Stimulated activated CD8-positive, alpha-beta memory T cell treated with anti-CD3 and anti-CD28 coated beads, Interleukin-4, amount 100 ng/mL, for 4 hours (primary cell): ENCODE measurements at regions not wholly inside any gene's neighbourhood (a gene's known extent, or its start where the extent isn't known, plus 50 kb on each side); places are given as distances from the start of the nearest gene placed in this dataset.

Source experiments
- DNase-seq, 2 donors: peaks; one replicate each; pipeline ENCODE4 v3.0.0-alpha.2; 2020; ENCODE audit warnings: low read depth in 2 of 2, low spot score in 1 of 2

DNA sequence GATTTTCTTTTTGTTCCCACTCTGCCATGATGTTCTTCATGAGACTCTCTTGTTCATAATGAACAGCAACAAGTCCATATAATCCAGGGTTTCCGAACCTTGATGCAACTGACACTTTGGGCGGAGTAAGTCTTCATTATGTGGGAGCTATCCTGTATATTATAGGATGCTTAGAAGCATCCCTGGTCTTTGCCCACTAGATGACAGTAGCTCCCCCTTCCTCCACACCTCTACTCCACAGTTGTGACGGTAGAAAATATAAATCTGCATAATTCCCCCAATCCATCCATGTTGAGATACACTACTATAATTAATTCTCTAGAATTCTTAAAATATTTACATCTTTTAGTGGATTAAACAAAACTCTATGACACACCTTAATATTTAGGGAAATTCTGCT lies 482.2 kb upstream of the CELF4 start:
- no peak for DNase-seq

DNA sequence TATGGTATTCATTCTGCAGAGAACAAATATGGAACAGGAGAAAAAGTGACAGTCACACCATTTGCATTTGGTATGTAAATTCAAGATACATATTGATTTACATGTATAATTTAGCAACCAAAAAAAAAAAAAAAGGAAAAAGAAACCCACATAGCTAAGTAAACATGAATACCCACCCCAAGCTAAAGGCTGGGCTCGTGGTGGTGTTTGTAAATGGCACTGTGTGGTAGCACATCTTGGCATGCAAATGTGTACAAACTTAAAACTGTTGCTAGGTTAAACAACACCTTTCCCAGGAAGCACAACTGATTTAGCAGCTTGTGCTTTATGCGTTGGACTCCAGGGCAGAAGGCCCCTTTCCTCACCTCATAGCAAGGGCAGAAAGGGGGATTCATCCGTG lies 481.1 kb upstream of the CELF4 start:
- no peak for DNase-seq

DNA sequence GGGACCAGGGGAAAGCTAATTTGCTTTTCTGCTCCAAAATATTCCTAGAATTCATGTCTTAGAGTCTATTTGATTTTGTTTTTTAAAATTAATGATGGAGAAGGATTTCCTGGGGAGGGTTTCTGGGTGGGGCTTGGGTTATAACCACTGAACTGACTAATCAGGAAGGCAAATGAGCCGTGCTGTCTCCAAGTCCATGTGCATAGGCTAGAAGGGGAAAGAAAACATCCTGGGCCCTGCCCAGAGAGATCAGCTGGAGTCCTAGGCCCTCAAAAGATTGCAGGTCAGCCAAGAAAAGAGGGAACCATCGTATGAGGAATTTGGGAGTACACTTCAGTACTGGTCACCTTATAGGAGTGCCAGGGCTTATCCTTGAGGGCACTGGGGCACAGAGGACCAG lies 480.2 kb upstream of the CELF4 start:
- DNase-seq = no peak

DNA sequence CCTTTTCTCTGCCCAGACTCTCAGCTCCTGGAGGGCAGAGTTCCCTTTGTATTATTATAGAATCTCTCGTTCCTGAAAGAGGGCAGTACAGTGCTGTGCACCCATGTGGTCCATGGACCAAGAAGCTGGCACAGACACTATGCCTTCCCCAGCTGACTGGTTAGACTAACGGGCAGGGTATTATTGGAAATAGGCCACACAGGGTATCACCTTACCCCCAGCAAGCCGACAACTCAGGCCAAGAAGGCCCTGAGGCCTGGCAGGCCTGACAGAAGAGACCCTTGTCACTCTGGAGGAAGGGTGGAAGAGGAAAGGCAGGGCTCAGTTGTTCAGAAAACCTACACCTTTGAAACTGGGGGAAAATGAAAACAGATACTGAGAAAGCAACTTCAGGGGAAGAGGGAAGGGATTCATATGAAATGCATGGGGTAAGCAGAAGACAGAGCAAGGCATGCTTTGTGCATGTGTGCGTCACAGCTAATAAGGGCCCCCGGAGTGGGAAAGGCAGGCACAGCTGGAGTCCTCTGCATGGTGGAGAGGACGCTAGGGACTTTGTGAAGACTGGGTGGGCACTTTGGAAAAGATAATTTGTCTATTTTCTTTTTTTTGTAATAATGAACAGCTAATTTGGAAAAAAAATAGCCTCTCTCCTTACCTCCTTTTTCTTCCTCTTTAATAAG lies 476.8 kb upstream of the CELF4 start:
- no peak for DNase-seq

DNA sequence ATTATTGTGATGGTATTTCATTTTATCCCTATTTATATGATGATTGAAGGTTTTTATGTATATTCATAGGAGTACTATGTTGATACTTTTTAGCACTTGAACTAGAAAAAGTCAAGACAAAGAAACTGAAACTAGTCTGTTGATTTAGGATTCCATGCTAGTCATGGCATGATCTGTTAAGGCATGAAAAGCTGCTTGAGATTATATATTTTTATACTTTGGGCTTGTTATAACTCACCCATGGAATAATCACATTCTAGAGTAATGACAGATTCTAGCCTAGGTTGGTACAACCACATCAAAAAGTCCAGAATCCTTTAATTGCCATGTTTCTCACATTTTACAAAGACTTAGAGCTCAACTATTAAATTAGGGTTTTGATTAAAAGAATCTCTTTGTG lies 472.6 kb upstream of the CELF4 start:
- DNase-seq = no peak

DNA sequence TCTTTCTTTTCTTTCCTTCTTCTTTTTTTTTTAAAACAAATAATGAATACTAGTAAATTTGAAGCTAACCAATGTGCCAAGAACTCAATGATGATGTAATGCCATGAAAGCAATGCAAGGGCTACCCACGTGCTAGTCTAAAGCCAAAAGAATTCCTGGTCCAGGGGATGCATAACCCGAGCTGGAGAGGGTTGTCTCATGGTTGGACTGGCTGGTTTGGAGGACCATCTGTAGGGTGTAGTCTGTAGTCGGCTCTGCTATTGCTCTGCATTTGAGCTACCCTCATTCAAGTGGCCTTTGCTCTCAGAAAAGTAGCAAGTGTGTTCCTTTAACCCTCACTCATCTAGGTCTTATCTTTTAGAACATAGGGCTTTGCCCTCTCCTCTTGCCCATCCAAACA lies 469.6 kb upstream of the CELF4 start:
- DNase-seq = no peak

DNA sequence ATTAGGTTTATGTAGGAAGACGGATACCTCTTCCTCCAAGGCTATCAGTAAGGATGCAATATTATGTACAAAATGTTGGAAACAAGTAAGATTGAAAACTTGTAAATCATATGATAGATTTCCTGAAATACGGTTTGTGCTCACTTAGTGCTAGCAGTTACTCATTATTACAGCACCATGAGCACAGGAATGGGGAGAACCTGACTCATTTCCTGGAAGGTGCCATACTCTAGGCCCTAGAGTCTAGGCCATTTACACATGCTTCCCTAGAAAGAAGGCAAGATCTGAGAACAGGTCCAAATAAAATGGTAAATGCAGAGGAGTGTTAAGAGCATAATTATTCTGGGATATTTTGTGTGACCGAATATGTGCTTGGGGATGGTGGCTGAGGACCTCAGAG lies 467.7 kb upstream of the CELF4 start:
- DNase-seq = no peak

DNA sequence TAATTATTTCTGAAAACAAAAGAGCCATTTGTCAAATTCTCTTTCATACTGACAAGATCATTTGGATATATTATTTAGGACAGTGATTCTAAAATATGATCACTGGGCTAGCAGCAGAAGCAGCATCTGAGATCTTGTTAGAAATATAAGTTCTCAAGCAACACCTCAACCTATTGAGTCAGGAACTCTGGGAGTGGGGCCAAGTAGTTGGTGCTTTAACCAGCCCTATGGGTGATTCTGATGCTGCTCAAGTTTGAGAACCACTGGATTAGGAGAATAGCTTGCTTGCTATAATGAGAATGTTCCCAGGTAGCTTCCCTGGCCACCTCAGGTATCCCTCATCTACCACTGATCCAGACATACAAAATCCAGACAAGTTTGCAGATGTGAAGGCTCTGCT lies 466.9 kb upstream of the CELF4 start:
- DNase-seq = no peak

DNA sequence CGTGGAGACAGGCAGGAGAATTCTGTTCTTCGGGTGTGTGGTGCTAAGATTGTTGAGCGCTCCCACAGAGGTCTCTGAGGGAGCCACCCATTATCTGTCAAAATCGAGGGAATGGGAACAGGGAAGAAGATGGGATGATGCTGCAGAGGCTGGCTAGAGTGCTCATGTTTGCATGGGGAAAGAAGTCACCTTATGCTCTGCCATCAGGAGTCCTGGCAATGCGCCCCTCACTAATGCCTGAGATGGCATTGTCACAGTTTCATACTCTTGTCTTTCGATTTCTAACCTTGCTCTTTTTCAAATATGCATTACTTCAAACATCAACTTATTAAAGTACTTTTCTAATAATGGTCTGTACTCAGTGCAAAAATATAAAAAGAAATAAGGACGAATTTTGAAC lies 463.3 kb upstream of the CELF4 start:
- no peak for DNase-seq

DNA sequence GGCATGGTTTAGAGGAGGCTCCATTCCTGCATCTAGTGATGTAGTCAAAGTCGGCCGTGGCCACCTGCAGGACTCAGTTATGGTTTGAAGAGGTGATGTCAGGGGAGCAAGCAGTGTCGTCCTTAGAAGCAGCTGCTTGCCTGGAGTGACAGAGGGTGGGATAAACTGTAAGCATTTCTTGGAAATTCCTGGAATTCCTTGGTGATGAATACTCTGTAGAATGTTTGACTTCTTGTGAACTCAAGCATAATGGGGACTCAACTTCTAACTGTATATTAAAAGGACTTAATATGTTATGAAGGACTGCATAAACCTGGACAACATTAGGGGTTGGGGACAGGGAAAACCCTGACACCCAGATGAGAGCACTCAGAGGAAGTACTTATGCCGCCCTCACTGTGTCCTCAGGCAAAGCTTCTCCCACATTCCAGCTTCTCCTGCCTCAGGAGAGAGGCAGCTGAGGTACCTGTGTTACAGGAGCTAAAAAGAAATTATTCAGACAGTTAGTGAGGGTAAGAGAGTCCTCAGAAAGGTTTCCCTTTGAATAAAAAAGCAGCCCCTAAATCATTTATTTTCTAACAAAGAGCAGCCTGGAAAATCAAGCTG lies 459.9 kb upstream of the CELF4 start:
- DNase-seq = no peak

DNA sequence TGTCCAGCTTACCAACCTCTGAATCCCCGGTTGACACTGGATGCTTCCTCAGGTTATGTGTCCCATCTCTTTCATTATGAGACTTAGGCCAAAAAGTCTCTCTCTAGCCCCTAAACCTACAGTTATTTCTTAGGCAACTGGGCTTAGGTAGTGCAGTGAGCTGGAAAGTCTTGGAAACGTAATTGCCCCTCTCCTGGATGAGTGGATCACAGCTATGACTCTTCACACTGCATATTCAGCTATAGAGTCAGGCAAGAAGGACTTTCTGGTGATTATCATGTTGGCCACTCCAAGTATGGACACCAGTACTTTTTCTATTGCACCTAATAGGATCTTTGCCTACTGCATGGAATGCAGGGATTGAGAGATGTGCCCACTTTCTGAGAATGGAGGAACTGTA lies 458.3 kb upstream of the CELF4 start:
- no peak for DNase-seq

DNA sequence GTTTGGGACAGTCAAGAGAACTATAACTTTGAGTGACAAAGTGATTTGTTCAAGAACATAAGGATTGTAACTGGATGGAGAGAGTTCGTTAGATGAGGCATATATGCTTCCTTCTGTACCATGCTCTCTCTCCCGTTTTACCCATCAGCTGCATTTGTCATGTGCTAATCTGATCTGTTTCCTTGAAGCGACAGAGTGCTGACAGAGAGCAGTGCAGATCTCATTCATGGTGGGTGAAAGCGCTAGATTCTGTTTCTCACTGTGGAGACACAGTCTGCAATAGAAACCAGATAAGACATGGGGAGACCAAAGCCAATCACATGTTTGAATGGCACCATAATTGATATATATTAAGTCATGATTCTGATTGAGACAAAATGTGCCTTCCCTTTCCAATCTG lies 456.6 kb upstream of the CELF4 start:
- DNase-seq = no peak

DNA sequence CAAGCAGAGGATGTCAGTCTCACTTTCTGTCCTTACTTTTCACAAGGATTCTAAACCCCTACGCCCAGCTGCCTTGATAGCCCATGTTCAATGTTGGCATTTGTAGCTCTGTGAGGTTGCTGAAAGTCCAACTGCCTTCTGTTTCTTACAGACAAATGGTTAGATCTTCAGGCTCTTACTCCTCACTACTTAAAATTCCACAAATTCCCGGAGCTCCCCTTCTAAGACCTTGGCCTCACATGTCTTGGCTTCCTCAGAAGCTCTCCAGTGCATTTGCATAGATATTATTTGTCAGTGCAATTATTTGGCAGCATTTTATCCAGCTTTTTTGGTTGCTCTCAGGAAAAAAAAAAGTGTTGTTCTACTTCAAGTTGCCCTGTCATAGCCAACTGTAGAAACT lies 453.7 kb upstream of the CELF4 start:
- DNase-seq = no peak

DNA sequence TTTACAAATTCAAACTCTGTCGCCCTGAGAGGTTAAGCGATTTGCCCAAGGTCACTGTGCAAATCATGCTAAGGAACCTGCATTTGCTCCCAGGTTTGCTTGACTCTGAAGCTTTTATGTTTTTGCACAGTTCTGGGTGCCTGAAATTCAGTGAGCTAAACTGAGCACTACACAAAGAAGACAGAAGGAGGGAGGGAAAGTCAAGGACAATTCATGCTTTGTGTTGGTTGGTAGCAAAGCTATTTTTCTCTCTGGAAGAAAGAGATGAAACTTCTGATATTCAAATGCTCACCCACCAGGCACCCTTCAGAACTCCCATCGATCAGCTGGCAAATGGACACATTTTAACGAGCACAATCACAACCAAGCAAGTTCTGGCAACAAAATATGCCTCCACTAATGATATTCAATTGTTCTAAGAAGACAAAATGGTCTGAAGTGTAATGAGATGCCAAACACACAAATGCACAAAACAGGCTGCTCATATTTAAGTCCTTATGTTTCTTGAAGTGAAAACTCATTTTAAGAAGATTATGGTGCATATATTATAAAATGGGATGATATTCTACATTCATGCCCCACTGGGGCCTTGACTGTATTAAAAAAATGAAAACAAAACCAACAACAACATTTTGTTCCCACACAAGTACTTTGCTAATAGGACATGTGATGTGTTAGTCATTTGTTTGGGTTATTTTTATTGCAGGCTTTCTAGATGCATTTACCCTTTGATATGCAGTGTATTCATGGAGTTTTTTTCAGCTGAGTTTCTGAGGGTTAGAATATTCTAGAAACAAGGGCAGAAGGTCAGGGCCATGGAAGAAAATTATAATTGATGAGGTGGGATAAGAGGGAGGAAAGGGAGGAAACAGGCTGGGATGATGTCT lies 445.6 kb upstream of the CELF4 start:
- no peak for DNase-seq

DNA sequence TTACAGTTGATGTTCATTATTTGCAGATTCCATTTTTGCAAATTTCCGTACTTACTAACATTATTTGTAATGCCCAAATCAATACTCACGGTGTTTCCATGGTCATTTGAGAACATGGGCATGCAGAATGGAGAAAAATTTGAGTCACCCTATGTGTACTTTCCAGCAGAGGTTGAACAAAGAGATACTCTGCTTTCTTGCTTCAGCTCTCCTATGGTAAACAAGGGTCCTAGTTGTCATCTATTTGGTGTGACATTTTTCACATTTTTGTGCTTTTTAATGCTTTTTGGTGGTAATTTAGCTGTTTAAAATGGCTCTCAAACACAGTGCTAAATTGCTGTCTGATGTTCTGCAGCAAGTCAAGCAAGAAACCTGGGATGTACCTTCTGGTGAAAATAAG lies 444.4 kb upstream of the CELF4 start:
- DNase-seq = no peak

DNA sequence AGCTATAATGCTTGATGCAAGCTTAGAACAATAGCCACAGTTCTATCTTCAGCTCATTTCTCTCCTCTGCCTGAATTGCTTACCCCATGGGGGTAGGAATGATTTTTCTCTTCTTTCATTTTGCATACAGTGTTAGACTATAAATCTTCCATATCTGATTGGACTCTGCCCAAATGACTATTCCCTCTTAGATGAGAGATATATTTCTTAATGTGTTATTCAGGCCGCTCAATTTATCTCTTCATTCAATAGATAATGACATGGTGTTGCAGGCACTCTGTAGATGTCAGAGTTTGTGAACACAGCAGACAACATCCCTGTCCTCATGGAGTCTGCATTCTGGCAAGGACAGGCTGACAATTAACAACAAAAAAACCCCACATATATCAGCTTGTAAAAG lies 443.7 kb upstream of the CELF4 start:
- no peak for DNase-seq

DNA sequence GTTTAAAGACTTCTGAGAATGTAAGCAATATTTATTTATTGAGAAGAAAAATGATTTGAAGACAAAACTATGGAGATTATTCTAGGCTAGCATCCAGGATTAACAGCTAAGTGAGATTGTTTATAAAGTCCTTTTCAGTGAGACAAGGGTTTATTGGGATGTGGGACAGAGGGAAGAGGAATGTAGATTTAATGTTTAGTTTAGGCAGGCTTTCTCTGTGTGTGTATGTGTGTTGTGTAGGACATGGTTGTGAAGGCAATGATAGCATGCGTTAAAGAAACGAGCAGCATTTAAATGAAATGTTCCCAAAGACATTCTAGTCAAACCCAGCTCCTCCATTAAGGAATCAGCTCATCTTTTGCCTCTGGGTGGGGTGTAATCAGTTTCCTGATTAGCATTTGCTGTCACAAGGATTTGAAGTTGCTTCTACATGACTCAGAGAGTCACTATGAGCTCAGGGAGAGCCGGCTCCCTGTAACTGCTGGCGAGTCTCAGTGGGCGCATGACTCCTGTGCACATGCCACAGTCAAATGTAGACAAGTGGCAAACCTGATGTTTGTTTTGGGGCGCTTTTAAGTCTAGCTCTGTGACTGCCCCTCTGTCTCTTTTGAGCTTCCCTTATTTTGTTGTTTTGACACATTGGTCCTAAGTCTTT lies 442.2 kb upstream of the CELF4 start:
- DNase-seq = no peak

DNA sequence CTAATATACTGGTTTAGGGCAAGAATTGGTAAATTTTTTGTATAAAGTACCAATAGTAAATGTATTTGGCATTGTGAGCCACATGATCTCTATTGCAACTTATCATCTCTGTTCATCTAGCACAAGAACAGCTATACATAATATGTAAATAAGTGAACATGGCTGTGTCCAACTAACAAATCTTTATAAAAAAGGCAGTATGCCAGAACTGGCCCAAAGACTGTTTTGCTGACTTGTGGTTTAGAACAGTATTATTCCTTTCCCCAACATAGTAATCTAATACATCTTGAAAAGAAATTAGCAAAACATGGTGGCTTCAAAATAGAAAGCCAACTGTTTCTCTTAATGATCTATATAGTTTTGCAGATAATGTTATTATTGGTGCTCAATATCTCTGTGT lies 441.4 kb upstream of the CELF4 start:
- DNase-seq = no peak

DNA sequence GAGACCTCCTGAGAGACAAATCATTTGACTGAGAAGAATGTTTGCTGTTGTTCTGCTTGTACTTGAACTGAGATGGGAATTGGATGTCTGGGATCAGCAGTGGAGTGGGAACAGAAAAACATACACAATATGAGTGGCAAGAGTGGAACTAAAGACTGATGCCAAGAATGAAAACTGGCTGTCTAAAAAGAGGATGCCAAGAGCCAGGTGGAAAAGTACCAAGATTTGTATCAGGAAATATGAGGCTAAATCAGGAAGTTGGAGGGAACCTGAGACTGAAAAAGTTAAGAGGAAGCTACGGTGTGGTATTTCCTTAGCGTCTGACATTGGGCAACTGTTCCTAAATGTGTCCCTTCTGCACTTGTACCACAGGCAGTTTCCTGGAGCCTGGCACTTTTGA lies 440.9 kb upstream of the CELF4 start:
- no peak for DNase-seq

DNA sequence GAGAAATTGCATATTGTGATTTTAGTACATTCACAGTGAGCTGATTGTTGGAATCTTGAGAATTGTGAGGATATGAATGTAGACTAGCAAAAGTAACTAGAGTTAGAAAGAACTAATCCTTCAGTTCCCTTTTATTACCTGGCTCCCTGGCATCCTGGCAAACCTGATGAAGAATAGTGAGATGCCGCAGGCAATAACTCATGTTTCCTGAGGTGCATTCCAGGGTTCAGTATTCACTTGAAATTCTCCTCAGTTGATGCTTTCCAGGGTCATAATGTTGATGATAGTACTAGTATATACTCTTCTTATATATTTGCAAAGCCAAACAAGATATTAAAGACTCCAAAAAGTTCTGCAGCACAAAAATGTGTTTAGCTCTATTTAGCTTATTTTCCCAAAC lies 432.1 kb upstream of the CELF4 start:
- no peak for DNase-seq

DNA sequence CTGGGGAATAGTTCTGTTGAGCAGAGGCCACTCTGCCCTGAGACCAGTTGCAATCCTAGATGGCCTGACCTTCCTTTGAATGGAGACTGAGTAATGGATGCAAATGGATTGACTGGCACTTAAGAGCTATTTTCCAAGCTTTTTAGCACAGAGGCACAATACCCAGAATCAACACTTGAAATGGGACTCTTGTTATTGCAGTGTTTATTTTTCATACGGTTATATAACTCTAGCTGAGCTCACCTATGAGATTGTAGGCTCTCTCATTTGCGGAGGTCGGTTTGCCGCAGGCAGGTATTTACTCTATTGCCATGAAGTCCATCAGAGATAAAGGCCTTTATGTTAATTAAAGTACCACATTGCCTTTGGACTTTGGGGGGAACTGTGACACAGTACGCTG lies 422.3 kb upstream of the CELF4 start:
- DNase-seq = no peak

DNA sequence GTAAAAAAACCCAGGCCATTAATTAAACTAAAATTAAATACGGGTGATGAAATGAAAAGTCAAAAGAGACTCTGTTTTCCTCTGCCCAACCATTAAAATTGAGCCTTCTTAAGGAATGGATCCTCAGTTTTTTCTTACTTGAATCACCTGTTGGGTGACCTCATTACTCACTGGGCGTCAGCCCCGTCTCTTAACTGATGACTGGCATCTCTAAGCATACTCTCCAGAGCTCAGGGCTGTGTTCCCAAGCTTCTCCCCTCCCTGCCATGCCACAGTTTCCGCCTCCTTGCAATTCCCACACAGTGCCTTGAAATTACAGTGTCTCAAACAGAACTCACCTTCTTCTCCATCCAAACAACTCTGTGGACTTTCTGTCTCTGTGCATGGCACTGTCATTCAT lies 421.1 kb upstream of the CELF4 start:
- no peak for DNase-seq
